Astrocyte (in vitro differentiated cells and primary cell): ENCODE measurements at regions not wholly inside any gene's neighbourhood (a gene's known extent, or its start where the extent isn't known, plus 50 kb on each side); places are given as distances from the start of the nearest gene placed in this dataset.

ENCODE experiments used
- DNase-seq: peaks from one replicate; pipeline ENCODE4 v3.0.0-alpha.2; 2010; ENCODE audit warnings: low read depth
- FAIRE-seq: peaks from 2 replicates; lab custom pipeline; 2011; peaks lifted over from hg19 to GRCh38; lab: Jason Lieb, UNC
- H2AFZ ChIP-seq: 2 replicates; pipeline ENCODE4 v1.6.0; 2012; ENCODE audit warnings: low read depth, low read length, inconsistent platforms
- H3K27ac ChIP-seq: 2 replicates; pipeline ENCODE4 v1.5.1; 2011; ENCODE audit warnings: low read depth, low read length, inconsistent platforms
- H3K27me3 ChIP-seq: 2 replicates; pipeline ENCODE4 v1.6.0; 2011; ENCODE audit warnings: low read length, inconsistent platforms; ENCODE audit not compliant: insufficient read depth
- H3K36me3 ChIP-seq: 2 replicates; pipeline ENCODE4 v1.5.1; 2011; ENCODE audit warnings: low read length, inconsistent platforms; ENCODE audit not compliant: insufficient read depth
- H3K4me1 ChIP-seq: 2 replicates; pipeline ENCODE4 v1.5.1; 2011; ENCODE audit warnings: low read length, inconsistent platforms; ENCODE audit not compliant: insufficient read depth
- H3K4me2 ChIP-seq: 2 replicates; pipeline ENCODE4 v1.6.0; 2012; ENCODE audit warnings: low read length, inconsistent platforms
- H3K4me3 ChIP-seq: 2 replicates; pipeline ENCODE4 v1.5.1; 2011; ENCODE audit warnings: low read depth, mild to moderate bottlenecking, low read length, inconsistent platforms; ENCODE audit not compliant: insufficient read depth
- H3K79me2 ChIP-seq: 2 replicates; pipeline ENCODE4 v1.6.0; 2012; ENCODE audit warnings: mild to moderate bottlenecking, low read length, inconsistent platforms; ENCODE audit not compliant: insufficient read depth
- H3K9ac ChIP-seq: 2 replicates; pipeline ENCODE4 v1.6.0; 2012; ENCODE audit warnings: mild to moderate bottlenecking, low read length, inconsistent platforms
- H3K9me3 ChIP-seq: 2 replicates; pipeline ENCODE4 v1.5.1; 2012; ENCODE audit warnings: low read depth, mild to moderate bottlenecking, low read length, inconsistent platforms; ENCODE audit not compliant: insufficient read depth
- H4K20me1 ChIP-seq: 2 replicates; pipeline ENCODE4 v1.6.0; 2012; ENCODE audit warnings: low read length, inconsistent platforms; ENCODE audit not compliant: insufficient read depth
- H3K27ac Mint-ChIP-seq: one replicate; pipeline ENCODE4 v1.8.0; 2021; ENCODE audit warnings: mild to moderate bottlenecking, mixed read lengths; ENCODE audit not compliant: unreplicated experiment
- H3K27me3 Mint-ChIP-seq: one replicate; pipeline ENCODE4 v1.8.0; 2021; ENCODE audit warnings: low read depth, mixed read lengths; ENCODE audit not compliant: unreplicated experiment
- H3K36me3 Mint-ChIP-seq: one replicate; pipeline ENCODE4 v1.8.0; 2021; ENCODE audit warnings: low read depth, mixed read lengths; ENCODE audit not compliant: unreplicated experiment
- H3K4me1 Mint-ChIP-seq: one replicate; pipeline ENCODE4 v1.8.0; 2021; ENCODE audit warnings: low read depth, mixed read lengths; ENCODE audit not compliant: unreplicated experiment
- H3K4me3 Mint-ChIP-seq: one replicate; pipeline ENCODE4 v1.8.0; 2021; ENCODE audit warnings: mild to moderate bottlenecking, moderate library complexity, mixed read lengths; ENCODE audit not compliant: unreplicated experiment
- H3K9me3 Mint-ChIP-seq: one replicate; pipeline ENCODE4 v1.8.0; 2021; ENCODE audit warnings: mild to moderate bottlenecking, mixed read lengths; ENCODE audit not compliant: unreplicated experiment
- CTCF ChIP-seq: IDR thresholded peaks from 2 replicates; pipeline ENCODE4 v1.5.1; 2011; ENCODE audit warnings: low read depth, mild to moderate bottlenecking, inconsistent platforms, low read length, moderate library complexity; ENCODE audit not compliant: insufficient read depth
- EZH2 ChIP-seq: IDR thresholded peaks from 2 replicates; pipeline ENCODE4 v1.6.1; 2012; ENCODE audit warnings: mild to moderate bottlenecking, low read length, inconsistent platforms; ENCODE audit not compliant: insufficient read depth

- no peak overlapping the region for H3K4me2 ChIP-seq
- no peaks in the 10 kb centered on the region for H3K27me3 ChIP-seq
- Mint-ChIP-seq H3K36me3 (no peaks in the 10 kb centered on the region), H3K27ac (no peak overlapping the region), H3K4me1 (peaks cover 6% of the 10 kb centered on the region), H3K27me3 (peaks cover 2% of the 10 kb centered on the region), H3K9me3 (no peaks in the 10 kb centered on the region), H3K4me3 (no peak overlapping the region)
- H3K9me3 ChIP-seq, result no peaks in the 10 kb centered on the region
- H3K9ac ChIP-seq, result no peak overlapping the region
- no peaks in the 10 kb centered on the region for H3K4me1 ChIP-seq
- no peaks in the 10 kb centered on the region for H3K79me2 ChIP-seq
- FAIRE-seq (no peak), DNase-seq (peak; percentile 48)
- no peaks in the 10 kb centered on the region for H3K36me3 ChIP-seq
- TF ChIP-seq EZH2 (no peak), CTCF (no peak)
- no peak overlapping the region for H3K27ac ChIP-seq
- no peak overlapping the region for H3K4me3 ChIP-seq
- no peaks in the 10 kb centered on the region for H4K20me1 ChIP-seq
- no peak overlapping the region for H2AFZ ChIP-seq
Measured at GRCh38 chrX:9310616-9311015, 154.2 kb upstream of the TBL1X start.

GRCh38 chrX:9311421-9312160 is 153.3 kb upstream of the TBL1X start:
- peak; percentile 21 for DNase-seq
- H3K36me3 ChIP-seq, result no peaks in the 10 kb centered on the region
- H3K27me3 ChIP-seq, result no peaks in the 10 kb centered on the region
- H3K4me3 ChIP-seq, result no peak overlapping the region
- Mint-ChIP-seq H3K4me1 (peaks cover 6% of the 10 kb centered on the region), H3K9me3 (no peaks in the 10 kb centered on the region), H3K36me3 (no peaks in the 10 kb centered on the region), H3K4me3 (no peak overlapping the region), H3K27me3 (peaks cover 2% of the 10 kb centered on the region), H3K27ac (peak overlapping the region; percentile 14)
- H3K4me1 ChIP-seq, result no peaks in the 10 kb centered on the region
- H4K20me1 ChIP-seq, result no peaks in the 10 kb centered on the region
- H3K27ac ChIP-seq, result no peak overlapping the region
- H3K4me2 ChIP-seq, result no peak overlapping the region
- H3K79me2 ChIP-seq, result no peaks in the 10 kb centered on the region
- H2AFZ ChIP-seq, result no peak overlapping the region
- peak; percentile 96 for FAIRE-seq
- no peak for TF ChIP-seq CTCF
- no peak for TF ChIP-seq EZH2
- no peak overlapping the region for H3K9ac ChIP-seq
- no peaks in the 10 kb centered on the region for H3K9me3 ChIP-seq
